HepG2 (cell line): ENCODE measurements at regions not wholly inside any gene's neighbourhood (a gene's known extent, or its start where the extent isn't known, plus 50 kb on each side); places are given as distances from the start of the nearest gene placed in this dataset.

Experiments used
- ATAC-seq: fragments of 200-7000 bp; cut with Tn5 transposase; 3 replicates; pipeline ENCODE4 v1.9.1; 2020; ENCODE audit warnings: mild to moderate bottlenecking, moderate library complexity
- BruUV-seq: library from RNA; stranded (reverse); fragments of 400-500 nt; replicated peaks from 2 replicates; lab custom pipeline; 2021; lab: Mats Ljungman, UMichigan
- CTCF ChIA-PET: fragments of 300-600 bp; formaldehyde crosslinking; extraction: SDS; loops from one replicate; lab custom pipeline; 2021; ENCODE audit warnings: low total read pairs, inconsistent platforms, low intra/inter-chr PET ratio; lab: Yijun Ruan, JAX
- POLR2A ChIA-PET: fragments of 350-600 bp; sonication (Branson Sonifier 250); formaldehyde crosslinking; loops from one replicate; lab custom pipeline; 2020; ENCODE audit warnings: antibody characterized with exemption, inconsistent platforms; lab: Yijun Ruan, JAX
- DNase-seq: peaks from one replicate; pipeline ENCODE4 v3.0.0-alpha.2; 2015; ENCODE audit warnings: low spot score
- FAIRE-seq: peaks from 3 replicates; lab custom pipeline; 2011; peaks lifted over from hg19 to GRCh38; lab: Jason Lieb, UNC
- H2AFZ ChIP-seq: one replicate; pipeline ENCODE4 v1.6.1; 2011; ENCODE audit warnings: low read length, inconsistent platforms
- H3K27ac ChIP-seq: fragments of 300-600 bp; 3 replicates; pipeline ENCODE4 v1.8.0; 2011; ENCODE audit warnings: mixed run types, mild to moderate bottlenecking, mixed read lengths, low read length, inconsistent platforms; ENCODE audit not compliant: insufficient read depth; ENCODE audit errors: extremely low read length
- H3K27me3 ChIP-seq, 2 experiments: fragments of 200-600 bp in 1 of 2; 2 replicates in 1 of 2; 3 replicates in 1 of 2; pipeline versions ENCODE4 v1.6.0 to v1.8.0; 2011; ENCODE audit warnings: low read length in 2 of 2, mild to moderate bottlenecking in 2 of 2, moderate library complexity in 2 of 2, inconsistent platforms in 1 of 2; ENCODE audit not compliant: insufficient read depth in 2 of 2, control insufficient read depth in 1 of 2
- H3K36me3 ChIP-seq, 2 experiments: fragments of 200-600 bp in 1 of 2; replicated peaks in 1 of 2; 2 replicates in 1 of 2; 3 replicates in 1 of 2; pipeline versions ENCODE4 v1.5.1 to v1.8.0; 2011; ENCODE audit warnings: low read length in 2 of 2, inconsistent platforms in 1 of 2; ENCODE audit not compliant: insufficient read depth in 2 of 2, control insufficient read depth in 1 of 2
- H3K4me1 ChIP-seq: 2 replicates; pipeline ENCODE4 v1.5.1; 2012; ENCODE audit warnings: low read length, inconsistent platforms; ENCODE audit not compliant: insufficient read depth
- H3K4me2 ChIP-seq: 2 replicates; pipeline ENCODE4 v1.6.0; 2011; ENCODE audit warnings: low read depth, low read length, inconsistent platforms
- H3K4me3 ChIP-seq, 3 experiments: fragments of 200-600 bp in 1 of 3; sonication (generic), shearing (Covaris generic) in 1 of 3; replicated peaks in 1 of 3; 2 replicates each; pipeline ENCODE4 v1.5.1; 2011 to 2016; ENCODE audit warnings: low read length in 3 of 3, inconsistent platforms in 2 of 3, low read depth in 2 of 3, mild to moderate bottlenecking in 2 of 3, control low read depth in 1 of 3, mixed read lengths in 1 of 3; ENCODE audit not compliant: insufficient read depth in 1 of 3
- H3K79me2 ChIP-seq: one replicate; pipeline ENCODE4 v1.6.1; 2011; ENCODE audit warnings: low read length, inconsistent platforms; ENCODE audit not compliant: insufficient read depth
- H3K9ac ChIP-seq: 2 replicates; pipeline ENCODE4 v1.6.0; 2011; ENCODE audit warnings: mild to moderate bottlenecking, low read depth, low read length, inconsistent platforms; ENCODE audit not compliant: insufficient read depth
- H3K9me3 ChIP-seq: 2 replicates; pipeline ENCODE4 v1.5.1; 2012; ENCODE audit warnings: mild to moderate bottlenecking, low read length
- H4K20me1 ChIP-seq: 2 replicates; pipeline ENCODE4 v1.6.0; 2011; ENCODE audit warnings: inconsistent platforms, mild to moderate bottlenecking, low read length, moderate library complexity; ENCODE audit not compliant: insufficient read depth
- BRCA1 ChIP-seq: sonication (generic); formaldehyde crosslinking; IDR thresholded peaks from 2 replicates; pipeline ENCODE4 v1.4.0; 2020; ENCODE audit warnings: missing genetic modification reagents
- CEBPB ChIP-seq: IDR thresholded peaks from 2 replicates; pipeline ENCODE4 v1.6.1; 2011; ENCODE audit warnings: low read depth, low read length, improper control_type of control experiment, borderline replicate concordance
- CHD4 ChIP-seq: fragments of 200-600 bp; sonication (generic); IDR thresholded peaks from 2 replicates; pipeline ENCODE4 v1.7.0; 2017; ENCODE audit warnings: mild to moderate bottlenecking, low read length, borderline replicate concordance
- CREM ChIP-seq, 2 experiments: sonication (generic) in 1 of 2; formaldehyde crosslinking in 1 of 2; IDR thresholded peaks; 2 replicates each; pipeline versions ENCODE4 v1.4.0 to v1.6.1; 2016 to 2020; ENCODE audit warnings: antibody characterized with exemption in 1 of 2, mild to moderate bottlenecking in 1 of 2, missing genetic modification reagents in 1 of 2
- EEA1 ChIP-seq: sonication (generic); formaldehyde crosslinking; IDR thresholded peaks from 2 replicates; pipeline ENCODE4 v1.5.1; 2020; ENCODE audit warnings: mild to moderate bottlenecking, missing genetic modification reagents, borderline replicate concordance
- EED ChIP-seq: sonication (generic); formaldehyde crosslinking; IDR thresholded peaks from 2 replicates; pipeline ENCODE4 v1.5.0; 2020; ENCODE audit warnings: mild to moderate bottlenecking, missing genetic modification reagents
- FOXP4 ChIP-seq: sonication (generic); formaldehyde crosslinking; IDR thresholded peaks from 2 replicates; pipeline ENCODE4 v1.4.0; 2020; ENCODE audit warnings: missing genetic modification reagents
- NCOR1 ChIP-seq: fragments of 200-600 bp; sonication (generic); IDR thresholded peaks from 2 replicates; pipeline ENCODE4 v1.7.0; 2017; ENCODE audit warnings: antibody characterized with exemption, low read length, borderline replicate concordance
- NFIC ChIP-seq: IDR thresholded peaks from 2 replicates; pipeline ENCODE4 v1.6.1; 2012; ENCODE audit warnings: mild to moderate bottlenecking, low read length, inconsistent platforms
- PRMT3 ChIP-seq: sonication (generic); formaldehyde crosslinking; IDR thresholded peaks from 2 replicates; pipeline ENCODE4 v1.8.1; 2022; ENCODE audit warnings: low read depth, mild to moderate bottlenecking, moderate library complexity, missing genetic modification reagents, borderline replicate concordance
- SNAI1 ChIP-seq: sonication (generic); formaldehyde crosslinking; IDR thresholded peaks from 2 replicates; pipeline ENCODE4 v1.5.0; 2020; ENCODE audit warnings: mild to moderate bottlenecking, missing genetic modification reagents, borderline replicate concordance
- SP5 ChIP-seq: IDR thresholded peaks from 2 replicates; pipeline ENCODE4 v1.6.1; 2016; ENCODE audit warnings: low read depth, borderline replicate concordance
- THAP7 ChIP-seq: sonication (generic); formaldehyde crosslinking; IDR thresholded peaks from 2 replicates; pipeline ENCODE4 v1.8.1; 2023; ENCODE audit warnings: mild to moderate bottlenecking, missing genetic modification reagents
- ZMYM2 ChIP-seq: sonication (generic); formaldehyde crosslinking; IDR thresholded peaks from 2 replicates; pipeline ENCODE4 v1.8.0; 2022; ENCODE audit warnings: mild to moderate bottlenecking, missing genetic modification reagents
- ZMYM3 ChIP-seq: sonication (generic); formaldehyde crosslinking; IDR thresholded peaks from 2 replicates; pipeline ENCODE4 v1.5.1; 2020; ENCODE audit warnings: mild to moderate bottlenecking, missing genetic modification reagents
- ZNF639 ChIP-seq: conservative IDR thresholded peaks from 2 replicates; pipeline ENCODE4 v1.6.1; 2018; ENCODE audit warnings: missing genetic modification reagents
- WGBS: methylation state at CpG from one replicate; pipeline ENCODE4 v1.1.6; 2017; ENCODE audit warnings: low lambda C conversion rate; 5-methylcytosine and 5-hydroxymethylcytosine counted together
- in situ Hi-C: cut with HindIII; loops from 2 replicates; pipeline ENCODE4 v1.10.0; 2017; ENCODE audit warnings: low pct_unique_long_range_greater_than_20kb; ENCODE audit not compliant: extremely low pct_ligation_motif_present
- intact Hi-C: fragments of 100-400 bp; cut with micrococcal nuclease; formaldehyde crosslinking; loops from one replicate; pipeline ENCODE4 v1.10.0; 2022; ENCODE audit not compliant: unreplicated experiment

- FAIRE-seq (no peak), ATAC-seq (no peak)
- Histone ChIP-seq H3K4me2 (no peak overlapping the region), H3K27ac (no peak overlapping the region), H3K36me3 (no peaks in the 10 kb centered on the region)
- in situ Hi-C loops, result no loop called here
- BruUV-seq, result no TSS peak
- intact Hi-C loops, result no loop called here
- no CpG with 5 or more reads among the region's 3 CpGs for WGBS
- TF ChIP-seq CEBPB, result no peak
- no peak for TF ChIP-seq EEA1
- no peak for TF ChIP-seq NFIC
- TF ChIP-seq BRCA1 (CRISPR knock-in tag), result no peak
- TF ChIP-seq, all 625 proteins: peak for 0
- peaks cover 0 to 23% of the 10 kb centered on the region in 2 experiments; a peak in 2 of 5 replicates for H3K27me3 ChIP-seq
- no peak overlapping the region for H3K4me3 ChIP-seq
- H4K20me1 ChIP-seq, result no peaks in the 10 kb centered on the region
- H3K9ac ChIP-seq, result no peak overlapping the region
- no peak for DNase-seq
- ChIA-PET POLR2A (no interaction called here), CTCF (no interaction called here)
- no peaks in the 10 kb centered on the region for H3K9me3 ChIP-seq
- no peaks in the 10 kb centered on the region for H3K79me2 ChIP-seq
- no peak overlapping the region for H2AFZ ChIP-seq
- H3K4me1 ChIP-seq, result no peaks in the 10 kb centered on the region
These were observed 51.6 kb upstream of the NLRP1 start for GRCh38 chr17:5635949-5636348.

DNA sequence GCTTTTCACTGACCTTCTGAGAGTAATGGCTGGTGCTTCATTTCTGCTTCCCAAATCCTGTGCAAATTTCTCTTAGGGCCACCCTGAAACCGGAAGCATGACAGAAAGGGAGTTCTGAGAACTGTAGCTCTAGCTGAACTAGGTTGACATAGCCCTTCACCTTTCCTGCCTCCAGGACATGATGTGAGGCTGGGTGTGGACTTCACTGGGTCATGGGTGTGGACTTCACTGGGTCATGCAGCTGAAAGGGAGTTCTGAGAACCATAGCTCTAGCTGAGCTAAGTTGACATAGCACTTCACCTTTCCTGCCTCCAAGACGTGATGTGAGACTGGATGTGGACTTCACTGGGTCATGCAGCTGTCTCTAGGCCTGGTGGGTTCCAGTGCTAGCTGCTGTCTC is 54.3 kb upstream of the NLRP1 start:
- H3K27me3 ChIP-seq, result peaks cover 0 to 13% of the 10 kb centered on the region in 2 experiments; a peak in 1 of 5 replicates
- ChIA-PET POLR2A (no interaction called here), CTCF (no interaction called here)
- intact Hi-C loops (no loop called here), in situ Hi-C loops (no loop called here)
- no peaks in the 10 kb centered on the region for H3K79me2 ChIP-seq
- 0% methylated on average over 2 of the region's 2 CpGs for WGBS
- no TSS peak for BruUV-seq
- no peak for DNase-seq
- FAIRE-seq, result no peak
- no peak for ATAC-seq
- no peak overlapping the region for H2AFZ ChIP-seq
- no peaks in the 10 kb centered on the region for H3K9me3 ChIP-seq
- no peak overlapping the region for H3K27ac ChIP-seq
- no peaks in the 10 kb centered on the region for H3K36me3 ChIP-seq
- no peaks in the 10 kb centered on the region for H3K4me1 ChIP-seq
- no peak overlapping the region for H3K4me3 ChIP-seq
- no peak overlapping the region for H3K4me2 ChIP-seq
- no peaks in the 10 kb centered on the region for H4K20me1 ChIP-seq
- H3K9ac ChIP-seq, result no peak overlapping the region
- TF ChIP-seq SP5 (CRISPR knock-in tag) (no peak), NCOR1 (no peak), CHD4 (no peak), SNAI1 (CRISPR knock-in tag) (no peak), CREM (IDR thresholded peaks at IDR 0.05) (no peak), CREM (CRISPR knock-in tag; IDR thresholded peaks at IDR 0.05) (no peak), EED (CRISPR knock-in tag) (no peak), ZMYM2 (CRISPR knock-in tag) (no peak), ZMYM3 (no peak), PRMT3 (no peak), FOXP4 (CRISPR knock-in tag) (no peak), ZNF639 (CRISPR knock-in tag) (no peak), THAP7 (no peak)
